ENCODE measurements at regions not wholly inside any gene's neighbourhood (a gene's known extent, or its start where the extent isn't known, plus 50 kb on each side); places are given as distances from the start of the nearest gene placed in this dataset.

DNA sequence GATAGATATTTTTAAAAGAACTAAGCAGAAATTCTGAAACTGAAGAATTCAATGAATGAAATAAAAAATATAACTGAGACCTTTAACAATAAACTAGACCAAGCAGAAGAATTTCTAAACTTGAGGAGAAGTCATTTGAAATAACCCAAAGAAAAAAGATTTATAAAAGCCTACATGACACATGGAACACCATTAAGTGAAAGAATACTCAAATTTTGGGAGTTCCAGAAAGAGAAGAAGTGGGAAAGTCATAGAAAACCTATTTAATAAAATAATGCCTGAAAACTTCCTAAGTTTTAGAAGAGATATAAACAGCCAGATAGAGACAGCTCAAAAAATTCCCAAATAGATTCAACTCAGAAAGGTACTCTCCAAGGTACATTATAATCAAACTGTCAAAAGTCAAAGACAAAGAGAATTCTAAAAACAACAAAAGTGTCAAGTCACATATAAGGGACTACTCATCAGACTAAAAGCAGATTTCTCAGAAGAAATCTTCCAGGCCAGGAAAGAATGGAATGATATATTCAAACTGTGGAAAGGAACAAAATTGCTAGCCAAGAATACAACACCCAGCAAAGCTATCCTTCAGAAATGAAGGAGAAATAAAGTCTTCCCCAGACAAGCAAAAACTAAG lies 72.9 kb upstream of the GNAZ start:
- no peak for DNase-seq (ENCODE audit: low read depth)

GRCh38 chr22:22997988-22998387 lies 72.3 kb upstream of the GNAZ start:
- DNase-seq (ENCODE audit: low read depth): no peak

- DNase-seq (ENCODE audit: low read depth): no peak
Observed at GRCh38 chr22:22999523-22999922, 70.8 kb upstream of the GNAZ start.

DNA sequence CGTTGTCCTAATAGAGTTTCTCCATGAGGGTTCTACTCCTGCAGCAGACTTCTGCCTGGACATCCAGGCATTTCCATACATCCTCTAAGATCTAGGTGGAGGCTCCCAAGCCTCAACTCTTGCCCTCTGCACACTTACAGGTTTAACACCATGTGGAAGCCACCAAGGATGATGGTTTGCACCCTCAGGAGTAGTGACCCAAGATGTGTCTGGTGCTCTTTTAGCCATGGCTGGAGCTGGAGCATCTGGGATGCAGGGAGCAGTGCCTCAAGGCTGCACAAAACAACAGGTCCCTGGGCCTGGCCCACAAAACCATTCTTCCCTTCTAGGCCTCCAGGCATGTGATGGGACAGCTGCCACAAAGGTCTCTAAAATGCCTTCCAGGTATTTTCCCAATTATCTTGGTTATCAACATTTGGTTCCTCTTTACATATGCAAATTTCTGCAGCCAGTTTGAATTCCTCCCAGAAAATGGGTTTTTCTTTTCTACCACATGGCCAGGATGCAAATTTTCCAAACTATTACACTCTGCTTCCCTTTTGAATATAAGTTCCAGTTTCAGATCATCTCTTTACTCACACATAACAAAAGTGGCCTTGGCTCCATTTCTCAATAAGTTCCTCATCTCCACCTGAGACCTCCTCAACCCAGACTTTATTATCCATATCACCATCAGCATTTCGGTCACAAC lies 69.5 kb upstream of the GNAZ start:
- no peak for DNase-seq (ENCODE audit: low read depth)

DNA sequence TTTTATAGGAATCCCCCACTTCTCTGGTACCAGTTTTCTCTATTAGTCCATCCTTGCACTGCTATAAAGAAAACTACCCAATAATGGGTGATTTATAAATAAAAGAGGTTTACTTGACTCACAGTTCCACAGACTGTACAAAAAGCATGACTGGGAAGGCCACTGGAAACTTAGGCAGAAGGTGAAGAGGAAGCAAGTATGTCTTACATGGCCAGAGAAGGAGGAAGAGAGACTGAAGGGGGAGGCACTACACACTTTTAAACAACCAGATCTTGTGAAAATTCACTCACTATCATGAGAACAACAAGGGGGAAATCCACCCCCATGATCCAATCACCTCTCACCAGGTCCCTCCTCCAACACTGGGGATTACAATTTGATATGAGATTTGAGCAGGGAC lies 68.9 kb upstream of the GNAZ start:
- DNase-seq (ENCODE audit: low read depth): no peak

GRCh38 chr22:23002612-23003180 lies 67.6 kb upstream of the GNAZ start:
- no peak for DNase-seq (ENCODE audit: low read depth)

DNA sequence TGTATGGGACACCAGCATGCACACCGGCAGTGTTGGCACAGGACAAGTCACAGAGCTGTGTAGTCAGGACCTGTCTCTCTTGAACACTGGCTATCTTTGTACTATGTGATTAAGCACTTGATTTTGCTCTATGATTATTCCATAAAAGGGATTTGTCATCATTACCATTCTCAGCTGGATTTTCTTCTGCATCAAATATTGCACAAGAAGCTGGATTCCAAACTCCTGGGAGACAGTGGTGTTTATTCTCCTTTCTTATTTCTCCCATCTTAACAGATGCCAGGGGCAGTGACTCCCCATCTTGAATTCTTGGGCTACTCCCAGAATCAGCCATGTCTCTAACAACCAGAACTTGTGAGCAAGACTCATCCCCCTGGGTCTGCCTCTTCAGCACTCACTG lies 62.5 kb upstream of the GNAZ start:
- no peak for DNase-seq (ENCODE audit: low read depth)

DNA sequence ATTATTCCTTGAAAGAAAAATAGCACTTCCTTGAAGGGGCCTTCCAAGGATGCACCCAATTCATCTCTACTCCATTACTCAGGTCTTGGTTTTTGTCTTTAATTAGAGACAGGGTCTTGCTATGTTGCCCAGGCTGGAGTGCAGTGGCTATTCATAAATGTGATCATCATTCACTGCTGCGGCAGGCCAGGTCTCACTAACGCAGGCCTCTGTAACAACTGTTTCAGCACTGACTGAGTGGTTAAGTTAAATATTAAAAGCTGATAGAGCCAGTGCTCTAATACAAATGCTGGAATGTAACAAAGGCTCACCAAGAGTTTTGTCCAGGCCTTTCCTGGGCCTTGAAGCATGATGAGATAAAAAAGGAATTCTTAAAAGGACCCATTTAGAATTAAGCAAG lies 61.4 kb upstream of the GNAZ start:
- no peak for DNase-seq (ENCODE audit: low read depth)
